Fibroblast of skin of back (primary cell): ENCODE measurements at regions not wholly inside any gene's neighbourhood (a gene's known extent, or its start where the extent isn't known, plus 50 kb on each side); places are given as distances from the start of the nearest gene placed in this dataset.
A peak's percentile ranks its signal among the peaks of the same experiment; 100 is the strongest.

Experiments used
- DNase-seq: peaks from one replicate; pipeline ENCODE4 v3.0.0-alpha.2; 2013

- DNase-seq = no peak
Measured at GRCh38 chr4:96593422-96593821, 753.5 kb downstream of the PDHA2 start.

- no peak for DNase-seq
Measured at GRCh38 chr4:96598465-96598864, 758.6 kb downstream of the PDHA2 start.

- no peak for DNase-seq
Measured at GRCh38 chr4:96599752-96600151, 759.9 kb downstream of the PDHA2 start.

GRCh38 chr4:96602661-96603060 lies 762.8 kb downstream of the PDHA2 start:
- DNase-seq = no peak

- no peak for DNase-seq
Measured at GRCh38 chr4:96603641-96604040, 763.7 kb downstream of the PDHA2 start.

- no peak for DNase-seq
Measured at GRCh38 chr4:96606451-96606850, 766.6 kb downstream of the PDHA2 start.

GRCh38 chr4:96626023-96626422 lies 786.1 kb downstream of the PDHA2 start:
- no peak for DNase-seq

- no peak for DNase-seq
Measured at GRCh38 chr4:96630839-96631238, 790.9 kb downstream of the PDHA2 start.

GRCh38 chr4:96637971-96638412 lies 798.1 kb downstream of the PDHA2 start:
- no peak for DNase-seq

- DNase-seq = no peak
Measured at GRCh38 chr4:96639932-96640331, 800.0 kb downstream of the PDHA2 start.

- no peak for DNase-seq
Measured at GRCh38 chr4:96642490-96642889, 802.6 kb downstream of the PDHA2 start.

- DNase-seq = no peak
Measured at GRCh38 chr4:96646146-96646545, 806.3 kb downstream of the PDHA2 start.

GRCh38 chr4:96649536-96649935 lies 809.6 kb downstream of the PDHA2 start:
- DNase-seq = peak; percentile 1

- no peak for DNase-seq
Measured at GRCh38 chr4:96652158-96652557, 812.3 kb downstream of the PDHA2 start.

GRCh38 chr4:96652821-96653220 lies 812.9 kb downstream of the PDHA2 start:
- DNase-seq = no peak

GRCh38 chr4:96654045-96654444 lies 814.2 kb downstream of the PDHA2 start:
- DNase-seq = no peak

- no peak for DNase-seq
Measured at GRCh38 chr4:96670381-96670780, 830.5 kb downstream of the PDHA2 start.

GRCh38 chr4:96675416-96675815 lies 835.5 kb downstream of the PDHA2 start:
- DNase-seq = no peak

GRCh38 chr4:96675896-96676295 lies 836.0 kb downstream of the PDHA2 start:
- peak; percentile 0 for DNase-seq

GRCh38 chr4:96676754-96677435 lies 837.0 kb downstream of the PDHA2 start:
- DNase-seq = no peak

- DNase-seq = no peak
Measured at GRCh38 chr4:96677499-96677898, 837.6 kb downstream of the PDHA2 start.

- no peak for DNase-seq
Measured at GRCh38 chr4:96681218-96681617, 841.3 kb downstream of the PDHA2 start.

GRCh38 chr4:96685691-96686090 lies 845.8 kb downstream of the PDHA2 start:
- DNase-seq = no peak

GRCh38 chr4:96691521-96691920 lies 851.6 kb downstream of the PDHA2 start:
- DNase-seq = no peak

GRCh38 chr4:96698831-96699230 lies 858.9 kb downstream of the PDHA2 start:
- DNase-seq = no peak
